SU-DHL-6 (cell line): ENCODE measurements at regions not wholly inside any gene's neighbourhood (a gene's known extent, or its start where the extent isn't known, plus 50 kb on each side); places are given as distances from the start of the nearest gene placed in this dataset.
"Not testable (repeated sequence)": the region's sequence is repeated elsewhere in the genome, so short reads cannot be mapped to it uniquely, and the experiment has no call there.

Experiments used
- H2AFZ ChIP-seq: fragments of 200-600 bp; sonication (generic); 2 replicates; pipeline ENCODE4 v1.6.1; 2014; ENCODE audit warnings: low read depth, mild to moderate bottlenecking, moderate library complexity, mixed read lengths, antibody characterized with exemption, low read length; ENCODE audit not compliant: severe bottlenecking
- H3F3A ChIP-seq: fragments of 200-600 bp; shearing (Covaris generic); 2 replicates; pipeline ENCODE4 v1.6.0; 2016; ENCODE audit warnings: antibody characterized with exemption, mild to moderate bottlenecking; ENCODE audit not compliant: insufficient read depth
- H3K27ac ChIP-seq: fragments of 200-600 bp; sonication (generic); 2 replicates; pipeline ENCODE4 v1.5.1; 2016; ENCODE audit warnings: low read depth, mild to moderate bottlenecking, low read length, moderate library complexity, mixed read lengths
- H3K27me3 ChIP-seq: fragments of 200-600 bp; sonication (generic), shearing (Covaris generic); 2 replicates; pipeline ENCODE4 v1.6.0; 2014; ENCODE audit warnings: mild to moderate bottlenecking, low read length
- H3K36me3 ChIP-seq: fragments of 200-600 bp; sonication (generic); 2 replicates; pipeline ENCODE4 v1.6.1; 2014; ENCODE audit warnings: mild to moderate bottlenecking, low read length, mixed read lengths
- H3K4me2 ChIP-seq: fragments of 300-600, 200-600 bp; shearing (Covaris generic), sonication (generic); 2 replicates; pipeline ENCODE4 v1.6.0; 2014; ENCODE audit warnings: low read length, low read depth, mild to moderate bottlenecking; ENCODE audit not compliant: poor library complexity, severe bottlenecking
- H3K4me3 ChIP-seq: fragments of 200-600 bp; sonication (generic); 2 replicates; pipeline ENCODE4 v1.5.1; 2014; ENCODE audit warnings: antibody characterized with exemption, low read length, mild to moderate bottlenecking, mixed read lengths; ENCODE audit not compliant: insufficient read depth, poor library complexity, severe bottlenecking
- H3K79me2 ChIP-seq: fragments of 200-600 bp; sonication (generic); 2 replicates; pipeline ENCODE4 v1.6.1; 2014; ENCODE audit warnings: mild to moderate bottlenecking, low read length, moderate library complexity; ENCODE audit not compliant: insufficient read depth
- H3K9ac ChIP-seq: fragments of 200-600 bp; sonication (generic); 2 replicates; pipeline ENCODE4 v1.7.0; 2014; ENCODE audit warnings: mild to moderate bottlenecking, low read length
- H3K9me2 ChIP-seq: fragments of 200-600 bp; sonication (generic); replicated peaks from 2 replicates; pipeline ENCODE4 v1.6.1; 2014; ENCODE audit warnings: low read length; ENCODE audit not compliant: insufficient read depth
- H3K9me3 ChIP-seq: fragments of 200-600 bp; sonication (generic); 2 replicates; pipeline ENCODE4 v1.6.1; 2014; ENCODE audit warnings: low read length, mixed read lengths; ENCODE audit not compliant: insufficient read depth
- H4K20me1 ChIP-seq: fragments of 200-600 bp; sonication (generic); 2 replicates; pipeline ENCODE4 v1.6.1; 2014; ENCODE audit warnings: low read depth, mild to moderate bottlenecking, antibody characterized with exemption, low read length, moderate library complexity, mixed read lengths
- CTCF ChIP-seq: fragments of 200-600 bp; sonication (generic); IDR thresholded peaks from one replicate; pipeline ENCODE4 v1.5.1; 2017; ENCODE audit warnings: antibody characterized with exemption, mild to moderate bottlenecking, low read length, moderate library complexity; ENCODE audit not compliant: insufficient read depth, poor library complexity, severe bottlenecking
- EZH2phosphoT487 ChIP-seq: fragments of 200-600 bp; sonication (generic), shearing (Covaris generic); conservative IDR thresholded peaks from 2 replicates; pipeline ENCODE4 v1.6.1; 2018; ENCODE audit warnings: mild to moderate bottlenecking, antibody characterized with exemption, low read length, moderate library complexity, mixed read lengths

GRCh38 chr11:134856056-134856971, 444.3 kb upstream of the B3GAT1 start:
- no peak overlapping the region for H3K27ac ChIP-seq
- no peaks in the 10 kb centered on the region for H3K9me3 ChIP-seq
- no peaks in the 10 kb centered on the region for H3K27me3 ChIP-seq
- no peaks in the 10 kb centered on the region for H3K36me3 ChIP-seq
- no peak overlapping the region for H3K9ac ChIP-seq
- H3K4me2 ChIP-seq, result no peak overlapping the region
- no peak for TF ChIP-seq CTCF
- TF ChIP-seq EZH2phosphoT487, result no peak
- no peaks in the 10 kb centered on the region for H3K9me2 ChIP-seq
- H4K20me1 ChIP-seq, result no peaks in the 10 kb centered on the region
- no peak overlapping the region for H2AFZ ChIP-seq
- H3K79me2 ChIP-seq, result no peaks in the 10 kb centered on the region
- H3F3A ChIP-seq, result no peaks in the 10 kb centered on the region
- H3K4me3 ChIP-seq, result no peak overlapping the region

GRCh38 chr11:134853992-134854991, 442.2 kb upstream of the B3GAT1 start:
- Histone ChIP-seq H2AFZ (no peak overlapping the region), H3F3A (no peaks in the 10 kb centered on the region), H4K20me1 (no peaks in the 10 kb centered on the region), H3K36me3 (no peaks in the 10 kb centered on the region), H3K4me3 (no peak overlapping the region), H3K27ac (no peak overlapping the region), H3K9me2 (no peaks in the 10 kb centered on the region), H3K9ac (no peak overlapping the region), H3K79me2 (no peaks in the 10 kb centered on the region), H3K27me3 (no peaks in the 10 kb centered on the region), H3K4me2 (no peak overlapping the region), H3K9me3 (no peaks in the 10 kb centered on the region)
- no peak for TF ChIP-seq EZH2phosphoT487
- TF ChIP-seq CTCF, result no peak

- not testable (repeated sequence) for H3K9me3 ChIP-seq, H2AFZ ChIP-seq, H3K4me2 ChIP-seq, H3K9me2 ChIP-seq, H3K9ac ChIP-seq, H3F3A ChIP-seq, H4K20me1 ChIP-seq, H3K4me3 ChIP-seq, H3K36me3 ChIP-seq, H3K79me2 ChIP-seq, H3K27ac ChIP-seq, H3K27me3 ChIP-seq
Observed at GRCh38 chr11:134851503-134852224, 439.6 kb upstream of the B3GAT1 start.
